Superior temporal gyrus (tissue), 1 donor: ENCODE measurements at regions not wholly inside any gene's neighbourhood (a gene's known extent, or its start where the extent isn't known, plus 50 kb on each side); places are given as distances from the start of the nearest gene placed in this dataset.
"Not testable (repeated sequence)": the region's sequence is repeated elsewhere in the genome, so short reads cannot be mapped to it uniquely, and the experiment has no call there.

Source experiments
- DNase-seq: peaks from one replicate; pipeline ENCODE4 v3.0.0-alpha.2; 2016; ENCODE audit errors: extremely low spot score

DNA sequence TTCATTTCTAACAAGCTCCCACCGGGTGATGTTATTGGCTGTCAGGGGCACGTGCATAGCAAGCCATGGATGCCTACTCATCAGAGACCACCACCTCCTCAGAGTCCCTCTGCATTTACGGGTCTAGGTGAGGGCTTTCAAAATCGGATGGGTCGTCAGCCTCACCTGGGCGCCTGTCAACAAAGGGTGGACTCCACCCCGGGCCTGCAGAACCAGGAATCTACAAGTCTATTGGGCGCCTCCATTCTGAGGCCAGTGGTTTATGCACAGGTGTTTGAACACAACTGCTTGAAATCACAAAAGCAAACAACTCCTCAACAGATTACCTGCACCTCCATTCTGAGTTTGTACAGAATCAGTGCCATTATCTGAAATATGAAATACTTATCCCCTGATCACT, 318.9 kb downstream of the PTTG2 start:
- no peak for DNase-seq

DNA sequence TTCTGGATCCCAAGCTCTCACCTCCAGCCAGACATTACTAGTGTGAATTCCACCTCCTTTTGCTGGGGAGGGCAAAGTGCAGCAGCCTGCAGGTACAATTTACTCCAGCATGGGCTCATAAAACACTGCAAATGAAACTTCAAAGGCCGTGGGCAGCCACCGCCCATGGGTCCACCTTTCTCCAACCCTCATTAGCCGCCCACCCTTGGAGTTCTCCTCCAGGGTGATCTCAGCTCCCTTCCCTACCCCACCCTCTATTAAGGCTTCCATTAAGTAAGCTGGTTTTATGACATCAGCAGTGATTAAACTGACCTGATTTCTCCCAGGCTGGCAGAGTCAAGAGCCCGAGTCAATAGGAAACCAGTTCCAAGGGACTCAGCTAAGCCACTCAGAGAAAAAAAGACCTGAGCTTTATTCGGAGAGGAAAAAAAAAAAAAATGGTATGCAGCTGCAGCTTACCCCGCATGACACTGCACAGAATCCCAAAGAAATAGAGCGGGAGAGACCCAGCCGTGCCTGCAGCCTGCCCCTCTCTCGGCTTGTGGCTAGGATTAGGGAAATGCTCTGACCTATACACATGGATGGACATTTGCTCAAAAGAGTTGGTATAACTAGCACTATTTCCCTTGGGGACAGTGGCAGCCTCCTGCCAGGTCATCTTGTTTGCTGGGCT, 319.6 kb downstream of the PTTG2 start:
- no peak for DNase-seq

GRCh38 chr4:38280323-38280706, 320.1 kb downstream of the PTTG2 start:
- DNase-seq = no peak

- no peak for DNase-seq
These were observed 321.3 kb downstream of the PTTG2 start for GRCh38 chr4:38281371-38282071.

- no peak for DNase-seq
These were observed 323.5 kb downstream of the PTTG2 start for GRCh38 chr4:38283724-38284123.

- no peak for DNase-seq
These were observed 324.3 kb downstream of the PTTG2 start for GRCh38 chr4:38284294-38285030.

GRCh38 chr4:38287101-38287851, 327.1 kb downstream of the PTTG2 start:
- DNase-seq = no peak

DNA sequence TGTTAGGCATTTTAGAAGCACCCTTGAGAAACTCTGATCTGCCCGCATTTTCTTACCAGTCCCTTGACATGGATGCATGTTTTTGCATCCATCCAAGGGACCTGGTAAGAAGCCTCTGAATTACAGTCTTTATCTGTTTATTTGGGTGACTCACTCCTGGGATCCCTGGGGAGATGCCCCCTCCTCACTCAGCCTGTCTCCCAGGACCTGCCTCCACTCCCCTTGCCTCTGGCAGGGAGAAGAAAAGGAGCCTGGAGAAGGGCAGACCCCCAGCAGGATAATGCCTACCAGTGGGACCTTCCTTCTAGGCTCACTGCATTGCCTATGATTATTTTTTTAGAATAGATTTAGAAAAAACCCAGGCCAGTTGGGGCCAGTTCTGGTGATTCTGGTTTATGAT, 329.4 kb downstream of the PTTG2 start:
- DNase-seq = no peak

GRCh38 chr4:38290366-38290765, 330.2 kb downstream of the PTTG2 start:
- no peak for DNase-seq

DNA sequence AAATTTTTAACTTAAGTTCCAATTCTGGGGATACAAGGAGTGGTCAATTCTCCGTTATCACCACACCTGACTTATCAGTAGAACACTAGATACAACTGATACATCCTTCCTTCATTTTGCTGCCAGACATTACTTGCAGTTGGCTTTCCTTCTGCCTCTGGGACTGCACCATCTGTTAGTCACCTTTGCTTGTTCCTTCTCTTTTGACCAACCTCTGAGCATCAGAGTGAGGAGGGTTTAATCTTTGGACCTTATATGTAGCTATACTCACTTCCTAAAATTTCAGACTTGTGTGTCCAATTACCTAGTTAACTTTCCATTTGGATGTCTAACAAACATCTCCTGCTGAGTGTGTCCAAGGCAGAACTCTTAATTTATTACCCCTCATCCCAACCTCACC, 330.7 kb downstream of the PTTG2 start:
- DNase-seq = no peak

GRCh38 chr4:38292529-38292928, 332.3 kb downstream of the PTTG2 start:
- DNase-seq = no peak

DNA sequence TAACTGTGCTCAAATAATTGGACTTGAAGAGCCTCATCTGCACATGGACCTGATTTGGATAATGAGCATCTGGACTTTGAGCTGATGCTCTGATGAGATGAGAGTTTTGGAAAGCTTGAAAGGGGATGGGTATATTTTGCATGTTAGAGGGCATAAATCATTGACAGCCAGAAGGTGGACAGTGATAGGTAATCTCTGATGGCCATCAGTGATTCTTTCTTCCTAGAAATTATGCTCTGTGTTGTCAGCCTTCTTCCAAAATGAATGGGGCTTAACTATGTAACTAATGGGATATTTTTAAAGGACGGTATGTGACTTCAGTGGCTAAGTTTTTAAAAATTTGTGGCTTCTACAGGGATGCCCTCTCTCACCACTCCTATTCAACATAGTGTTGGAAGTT, 334.0 kb downstream of the PTTG2 start:
- no peak for DNase-seq

DNA sequence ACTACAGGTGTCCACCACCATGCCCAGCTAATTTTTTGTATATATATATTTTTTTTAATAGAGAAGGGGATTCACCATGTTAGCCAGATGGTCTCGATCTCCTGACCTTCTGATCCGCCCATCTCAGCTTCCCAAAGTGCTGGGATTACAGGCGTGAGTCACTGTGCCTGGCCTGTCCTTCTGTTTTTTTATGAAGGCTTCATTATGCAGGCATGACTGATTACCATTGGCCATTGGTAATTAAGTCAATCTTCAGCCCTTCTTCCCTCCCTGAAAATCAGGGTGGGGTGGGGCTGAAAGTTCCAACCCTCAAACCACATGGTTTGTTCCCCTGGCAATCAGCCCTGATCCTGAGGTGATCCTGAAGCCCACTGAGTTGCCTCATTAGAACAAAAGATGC, 336.9 kb downstream of the PTTG2 start:
- DNase-seq = no peak

- DNase-seq = no peak
These were observed 338.9 kb downstream of the PTTG2 start for GRCh38 chr4:38298868-38299713.

DNA sequence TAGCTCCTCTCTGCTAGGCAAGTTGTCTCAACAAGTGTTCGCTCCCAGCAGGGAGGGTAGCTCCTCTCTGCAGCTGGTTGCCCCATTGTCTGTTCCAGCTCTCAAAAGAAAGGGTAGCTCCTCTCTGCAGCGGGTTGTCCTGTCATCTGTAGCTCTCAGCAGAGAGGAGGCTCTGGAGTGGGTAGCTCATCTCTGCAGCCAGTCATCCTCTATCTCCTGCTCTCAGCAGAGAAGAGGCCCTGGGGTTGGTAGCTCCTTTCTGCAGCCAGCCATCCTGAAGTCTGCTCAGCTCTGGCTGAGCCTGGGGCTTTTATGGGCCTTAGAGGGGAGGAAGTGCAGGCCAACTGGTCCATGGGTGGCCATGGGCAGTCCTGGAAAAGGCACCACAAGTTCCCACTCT, 342.7 kb downstream of the PTTG2 start:
- no peak for DNase-seq

- not testable (repeated sequence) for DNase-seq
These were observed 344.3 kb downstream of the PTTG2 start for GRCh38 chr4:38304460-38304859.

- peak; percentile 92 for DNase-seq
These were observed 346.4 kb downstream of the PTTG2 start for GRCh38 chr4:38306482-38307071.

GRCh38 chr4:38308728-38309311, 348.6 kb downstream of the PTTG2 start:
- DNase-seq = peak; percentile 82

DNA sequence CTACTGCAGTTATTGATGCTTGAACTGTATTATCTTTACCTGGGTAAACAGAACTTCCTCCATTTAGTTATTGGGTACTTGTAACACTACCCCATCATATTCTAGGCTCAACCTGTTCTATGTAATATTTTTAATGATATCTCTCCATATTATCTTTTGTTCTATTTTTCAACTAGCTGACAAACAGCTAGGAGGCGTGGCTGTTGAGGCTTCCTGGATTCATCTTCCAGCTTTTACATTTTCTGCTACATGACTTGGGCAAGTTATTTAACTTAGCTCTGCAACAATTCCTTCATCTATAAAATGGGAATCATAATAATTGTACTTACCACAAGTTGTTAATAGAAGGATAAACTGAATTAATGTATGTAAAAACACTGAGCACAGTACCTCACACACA, 349.3 kb downstream of the PTTG2 start:
- peak; percentile 68 for DNase-seq

DNA sequence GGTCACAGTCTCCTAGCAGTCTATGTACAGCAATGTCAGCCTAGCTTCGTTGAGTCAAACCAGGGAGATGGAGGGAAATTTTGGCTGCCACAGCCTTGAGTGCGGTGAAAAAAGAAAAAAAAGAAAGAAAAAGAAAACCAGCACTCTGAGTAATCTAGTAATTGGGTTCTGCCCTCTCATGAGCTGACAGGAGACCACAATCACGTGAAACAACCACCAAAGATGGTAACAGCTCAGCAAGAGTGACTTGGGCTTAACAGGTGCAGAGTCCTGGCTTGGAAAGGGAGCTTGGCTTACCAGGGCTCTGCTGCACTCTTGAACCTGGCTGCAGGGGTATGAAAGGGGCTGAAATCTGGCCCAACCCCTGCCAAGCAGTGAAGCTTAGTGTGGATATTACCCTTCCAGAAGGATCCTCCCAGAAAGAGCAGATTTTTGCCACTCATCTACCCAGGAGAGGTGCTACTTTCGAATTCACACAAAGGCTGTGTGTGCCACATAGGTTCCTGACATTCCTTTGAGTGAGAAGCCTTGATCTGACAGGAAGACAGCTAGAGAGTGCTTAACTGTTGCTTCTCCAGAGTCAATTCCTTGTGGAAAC, 350.3 kb downstream of the PTTG2 start:
- DNase-seq = no peak
